ENCODE measurements at regions not wholly inside any gene's neighbourhood (a gene's known extent, or its start where the extent isn't known, plus 50 kb on each side); places are given as distances from the start of the nearest gene placed in this dataset.
A peak's percentile ranks its signal among the peaks of the same experiment; 100 is the strongest.

- no peaks in the 10 kb centered on the region for H3K4me1 Mint-ChIP-seq
- Histone ChIP-seq H3K27me3 (ENCODE audit: control insufficient read depth, insufficient read depth, low read length) (no peaks in the 10 kb centered on the region), H3K27ac (ENCODE audit: insufficient read depth, low read length, poor library complexity, severe bottlenecking) (no peak overlapping the region), H3K36me3 (ENCODE audit: control insufficient read depth, insufficient read depth, low read length) (no peaks in the 10 kb centered on the region), H3K9me3 (ENCODE audit: control insufficient read depth in 2 of 2, low read length in 2 of 2) (no peaks in the 10 kb centered on the region), H3K4me3 (ENCODE audit: low read depth, low read length) (no peak overlapping the region), H3K4me1 (ENCODE audit: control insufficient read depth, insufficient read depth, low read length, poor library complexity, severe bottlenecking) (no peaks in the 10 kb centered on the region)
- H3K4me3 Mint-ChIP-seq = no peak overlapping the region
- DNase-seq (no peak), ATAC-seq (ENCODE audit: low read depth in 2 of 2) (no peak)
- peaks cover 0 to 4% (median 1%) of the 10 kb centered on the region in 7 donors for H3K9me3 Mint-ChIP-seq
- no peak overlapping the region for H3K27ac Mint-ChIP-seq
- no peaks in the 10 kb centered on the region for H3K27me3 Mint-ChIP-seq
- H3K36me3 Mint-ChIP-seq = no peaks in the 10 kb centered on the region
Measured at GRCh38 chr12:42683266-42683665, 93.7 kb upstream of the PRICKLE1 start.

- H3K36me3 Mint-ChIP-seq = no peaks in the 10 kb centered on the region
- H3K4me1 Mint-ChIP-seq = no peaks in the 10 kb centered on the region
- H3K4me3 ChIP-seq (ENCODE audit: low read depth, low read length) = no peak overlapping the region
- H3K9me3 ChIP-seq (ENCODE audit: control insufficient read depth in 2 of 2, low read length in 2 of 2) = no peaks in the 10 kb centered on the region
- H3K4me1 ChIP-seq (ENCODE audit: control insufficient read depth, insufficient read depth, low read length, poor library complexity, severe bottlenecking) = no peaks in the 10 kb centered on the region
- H3K36me3 ChIP-seq (ENCODE audit: control insufficient read depth, insufficient read depth, low read length) = no peaks in the 10 kb centered on the region
- H3K4me3 Mint-ChIP-seq = no peak overlapping the region
- DNase-seq = no peak
- no peaks in the 10 kb centered on the region for H3K27me3 Mint-ChIP-seq
- ATAC-seq (ENCODE audit: low read depth in 2 of 2) = no peak
- H3K9me3 Mint-ChIP-seq = peaks cover 0 to 4% (median 0%) of the 10 kb centered on the region in 7 donors
- no peak overlapping the region for H3K27ac ChIP-seq (ENCODE audit: insufficient read depth, low read length, poor library complexity, severe bottlenecking)
- no peak overlapping the region for H3K27ac Mint-ChIP-seq
- H3K27me3 ChIP-seq (ENCODE audit: control insufficient read depth, insufficient read depth, low read length) = no peaks in the 10 kb centered on the region
Measured at GRCh38 chr12:42679466-42679865, 89.9 kb upstream of the PRICKLE1 start.

DNA sequence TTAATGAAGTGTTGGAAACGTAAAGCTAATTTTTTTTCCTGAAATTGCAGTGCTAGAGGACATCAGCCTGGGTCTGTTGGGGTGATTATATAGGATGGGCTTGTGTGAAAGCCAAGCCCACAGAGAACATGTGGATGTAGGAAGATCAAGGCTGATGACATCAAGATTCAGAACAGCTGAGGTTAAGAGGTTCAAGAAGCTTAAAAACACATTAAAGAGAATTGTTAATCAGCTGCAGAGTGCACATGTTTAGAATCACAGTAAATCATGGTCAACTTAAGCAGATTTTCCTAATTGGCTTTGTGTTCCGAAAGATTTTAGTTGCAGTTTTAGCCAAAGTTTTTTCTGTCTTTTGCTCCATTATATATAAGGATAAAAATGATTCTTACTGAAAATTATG is 87.9 kb upstream of the PRICKLE1 start:
- no peak overlapping the region for H3K27ac ChIP-seq (ENCODE audit: insufficient read depth, low read length, poor library complexity, severe bottlenecking)
- no peak overlapping the region for H3K4me3 ChIP-seq (ENCODE audit: low read depth, low read length)
- no peak for DNase-seq
- no peak overlapping the region for H3K4me3 Mint-ChIP-seq
- no peak for ATAC-seq (ENCODE audit: low read depth in 2 of 2)
- no peaks in the 10 kb centered on the region for H3K27me3 ChIP-seq (ENCODE audit: control insufficient read depth, insufficient read depth, low read length)
- no peaks in the 10 kb centered on the region for H3K4me1 ChIP-seq (ENCODE audit: control insufficient read depth, insufficient read depth, low read length, poor library complexity, severe bottlenecking)
- no peak overlapping the region for H3K27ac Mint-ChIP-seq
- H3K9me3 Mint-ChIP-seq = peaks cover 0 to 4% (median 2%) of the 10 kb centered on the region in 7 donors
- no peaks in the 10 kb centered on the region for H3K9me3 ChIP-seq (ENCODE audit: control insufficient read depth in 2 of 2, low read length in 2 of 2)
- no peaks in the 10 kb centered on the region for H3K36me3 ChIP-seq (ENCODE audit: control insufficient read depth, insufficient read depth, low read length)
- H3K27me3 Mint-ChIP-seq = no peaks in the 10 kb centered on the region
- no peaks in the 10 kb centered on the region for H3K4me1 Mint-ChIP-seq
- no peaks in the 10 kb centered on the region for H3K36me3 Mint-ChIP-seq

DNA sequence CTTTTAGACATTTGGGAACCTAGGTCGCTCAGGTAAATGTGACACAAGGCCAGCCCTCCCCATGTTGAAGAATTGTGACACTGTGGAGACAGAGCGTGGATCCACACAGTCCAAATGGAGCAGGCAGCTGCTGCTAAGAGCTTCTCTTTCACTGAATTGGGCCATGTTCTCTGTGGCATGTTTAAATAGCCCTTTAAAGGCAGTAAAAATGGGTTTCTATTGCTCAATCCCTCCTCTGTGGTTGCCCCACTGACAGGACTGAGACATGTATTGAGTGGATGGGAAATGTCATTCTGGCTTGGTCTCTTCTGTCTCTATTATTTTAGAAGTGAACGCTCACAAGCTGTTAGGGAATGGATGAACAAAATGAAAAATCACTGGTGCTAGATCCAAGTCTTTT is 84.0 kb upstream of the PRICKLE1 start:
- Mint-ChIP-seq H3K27ac (no peak overlapping the region), H3K36me3 (no peaks in the 10 kb centered on the region)
- no peaks in the 10 kb centered on the region for H3K4me1 ChIP-seq (ENCODE audit: control insufficient read depth, insufficient read depth, low read length, poor library complexity, severe bottlenecking)

GRCh38 chr12:42670719-42671118 is 81.2 kb upstream of the PRICKLE1 start:
- Mint-ChIP-seq H3K4me1 (no peaks in the 10 kb centered on the region), H3K27ac (peak overlapping the region in 1 of 3 donors; percentile 40), H3K4me3 (no peak overlapping the region), H3K27me3 (no peaks in the 10 kb centered on the region), H3K9me3 (peaks cover 0 to 4% (median 3%) of the 10 kb centered on the region in 7 donors), H3K36me3 (no peaks in the 10 kb centered on the region)
- DNase-seq (no peak), ATAC-seq (ENCODE audit: low read depth in 2 of 2) (no peak)
- H3K9me3 ChIP-seq (ENCODE audit: control insufficient read depth in 2 of 2, low read length in 2 of 2) = no peaks in the 10 kb centered on the region
- H3K27ac ChIP-seq (ENCODE audit: insufficient read depth, low read length, poor library complexity, severe bottlenecking) = no peak overlapping the region
- H3K36me3 ChIP-seq (ENCODE audit: control insufficient read depth, insufficient read depth, low read length) = no peaks in the 10 kb centered on the region
- no peak overlapping the region for H3K4me3 ChIP-seq (ENCODE audit: low read depth, low read length)
- no peaks in the 10 kb centered on the region for H3K27me3 ChIP-seq (ENCODE audit: control insufficient read depth, insufficient read depth, low read length)
- H3K4me1 ChIP-seq (ENCODE audit: control insufficient read depth, insufficient read depth, low read length, poor library complexity, severe bottlenecking) = no peaks in the 10 kb centered on the region

More for the DNA sequence above, 84.0 kb upstream of the PRICKLE1 start:
- ATAC-seq (ENCODE audit: low read depth in 2 of 2) (no peak), DNase-seq (no peak)
- no peaks in the 10 kb centered on the region for H3K27me3 ChIP-seq (ENCODE audit: control insufficient read depth, insufficient read depth, low read length)
- no peak overlapping the region for H3K27ac ChIP-seq (ENCODE audit: insufficient read depth, low read length, poor library complexity, severe bottlenecking)
- no peaks in the 10 kb centered on the region for H3K27me3 Mint-ChIP-seq
- H3K9me3 Mint-ChIP-seq = peaks cover 0 to 4% (median 3%) of the 10 kb centered on the region in 7 donors
- H3K36me3 ChIP-seq (ENCODE audit: control insufficient read depth, insufficient read depth, low read length) = no peaks in the 10 kb centered on the region
- H3K4me3 ChIP-seq (ENCODE audit: low read depth, low read length) = no peak overlapping the region
- H3K9me3 ChIP-seq (ENCODE audit: control insufficient read depth in 2 of 2, low read length in 2 of 2) = no peaks in the 10 kb centered on the region
- H3K4me1 Mint-ChIP-seq = no peaks in the 10 kb centered on the region
- no peak overlapping the region for H3K4me3 Mint-ChIP-seq

DNA sequence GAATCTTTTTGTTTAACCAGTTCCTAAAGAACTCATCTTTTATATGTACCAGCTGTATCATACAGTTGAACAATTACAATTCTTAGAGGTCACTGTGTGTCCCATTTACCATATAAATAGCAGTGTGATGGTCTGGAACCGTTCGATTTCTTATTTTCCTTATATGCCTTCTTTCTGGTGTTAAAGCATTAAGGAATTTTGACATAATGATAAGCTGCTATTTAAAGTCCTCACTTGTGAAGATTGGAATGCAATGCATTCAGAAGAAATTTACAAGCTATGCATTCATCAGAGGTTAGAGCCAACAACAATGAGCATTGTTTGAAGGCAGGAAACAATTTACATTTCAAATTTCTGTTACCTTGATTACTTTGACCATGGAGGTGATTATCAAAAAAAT is 80.0 kb upstream of the PRICKLE1 start:
- Histone ChIP-seq H3K27ac (ENCODE audit: insufficient read depth, low read length, poor library complexity, severe bottlenecking) (no peak overlapping the region), H3K27me3 (ENCODE audit: control insufficient read depth, insufficient read depth, low read length) (no peaks in the 10 kb centered on the region), H3K36me3 (ENCODE audit: control insufficient read depth, insufficient read depth, low read length) (no peaks in the 10 kb centered on the region), H3K4me3 (ENCODE audit: low read depth, low read length) (no peak overlapping the region), H3K4me1 (ENCODE audit: control insufficient read depth, insufficient read depth, low read length, poor library complexity, severe bottlenecking) (no peaks in the 10 kb centered on the region), H3K9me3 (ENCODE audit: control insufficient read depth in 2 of 2, low read length in 2 of 2) (no peaks in the 10 kb centered on the region)
- Mint-ChIP-seq H3K36me3 (no peaks in the 10 kb centered on the region), H3K27me3 (no peaks in the 10 kb centered on the region), H3K9me3 (peaks cover 0 to 4% (median 3%) of the 10 kb centered on the region in 7 donors), H3K4me1 (no peaks in the 10 kb centered on the region), H3K27ac (no peak overlapping the region), H3K4me3 (no peak overlapping the region)
- ATAC-seq (ENCODE audit: low read depth in 2 of 2) (no peak), DNase-seq (no peak)

DNA sequence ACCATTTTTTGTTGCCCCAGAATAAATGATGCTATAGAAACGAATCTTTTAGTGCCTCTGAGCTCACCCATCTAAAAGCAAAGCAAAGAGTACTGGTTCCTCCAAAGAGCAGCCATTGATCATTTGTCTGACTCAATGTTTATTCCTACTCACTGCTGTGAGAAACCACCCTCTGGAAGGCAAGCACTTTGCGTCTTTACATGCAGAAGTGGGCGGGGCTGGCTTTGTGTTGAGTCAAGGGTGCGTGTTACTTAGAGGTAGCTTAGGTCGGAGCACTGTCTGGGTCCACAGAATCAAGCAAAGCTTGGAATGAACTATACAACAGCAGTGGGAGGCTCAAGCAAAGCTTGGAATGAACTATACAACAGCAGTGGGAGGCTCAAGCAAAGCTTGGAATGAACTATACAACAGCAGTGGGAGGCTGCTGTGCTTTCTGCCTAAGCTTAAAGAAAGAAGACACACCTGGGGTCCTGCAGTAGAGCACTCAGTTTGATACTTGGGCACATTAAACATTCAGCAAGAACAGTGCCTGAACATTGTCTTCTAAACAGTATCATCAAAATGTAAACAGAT is 77.2 kb upstream of the PRICKLE1 start:
- Mint-ChIP-seq H3K27ac (no peak overlapping the region), H3K4me3 (no peak overlapping the region), H3K27me3 (no peaks in the 10 kb centered on the region), H3K4me1 (no peaks in the 10 kb centered on the region), H3K36me3 (no peaks in the 10 kb centered on the region), H3K9me3 (peaks cover 0 to 3% (median 0%) of the 10 kb centered on the region in 7 donors)
- no peak for DNase-seq
- ATAC-seq (ENCODE audit: low read depth in 2 of 2) = no peak
- H3K4me3 ChIP-seq (ENCODE audit: low read depth, low read length) = no peak overlapping the region
- H3K36me3 ChIP-seq (ENCODE audit: control insufficient read depth, insufficient read depth, low read length) = no peaks in the 10 kb centered on the region
- no peaks in the 10 kb centered on the region for H3K4me1 ChIP-seq (ENCODE audit: control insufficient read depth, insufficient read depth, low read length, poor library complexity, severe bottlenecking)
- H3K27ac ChIP-seq (ENCODE audit: insufficient read depth, low read length, poor library complexity, severe bottlenecking) = no peak overlapping the region
- no peaks in the 10 kb centered on the region for H3K27me3 ChIP-seq (ENCODE audit: control insufficient read depth, insufficient read depth, low read length)
- H3K9me3 ChIP-seq (ENCODE audit: control insufficient read depth in 2 of 2, low read length in 2 of 2) = no peaks in the 10 kb centered on the region

GRCh38 chr12:42663621-42664020 is 74.1 kb upstream of the PRICKLE1 start:
- no peak overlapping the region for H3K4me3 Mint-ChIP-seq
- no peaks in the 10 kb centered on the region for H3K4me1 Mint-ChIP-seq
- no peaks in the 10 kb centered on the region for H3K36me3 Mint-ChIP-seq
- H3K4me3 ChIP-seq (ENCODE audit: low read depth, low read length) = no peak overlapping the region
- ATAC-seq (ENCODE audit: low read depth in 2 of 2) = no peak
- H3K27me3 Mint-ChIP-seq = peaks cover 4% of the 10 kb centered on the region
- no peak overlapping the region for H3K27ac Mint-ChIP-seq
- no peaks in the 10 kb centered on the region for H3K9me3 ChIP-seq (ENCODE audit: control insufficient read depth in 2 of 2, low read length in 2 of 2)
- H3K9me3 Mint-ChIP-seq = peaks cover 0 to 10% (median 0%) of the 10 kb centered on the region in 7 donors
- H3K36me3 ChIP-seq (ENCODE audit: control insufficient read depth, insufficient read depth, low read length) = no peaks in the 10 kb centered on the region
- DNase-seq = no peak
- no peak overlapping the region for H3K27ac ChIP-seq (ENCODE audit: insufficient read depth, low read length, poor library complexity, severe bottlenecking)
- H3K27me3 ChIP-seq (ENCODE audit: control insufficient read depth, insufficient read depth, low read length) = no peaks in the 10 kb centered on the region
- H3K4me1 ChIP-seq (ENCODE audit: control insufficient read depth, insufficient read depth, low read length, poor library complexity, severe bottlenecking) = no peaks in the 10 kb centered on the region

Measured in CD4-positive, CD25-positive, alpha-beta regulatory T cell (primary cell).